UCSD-AML1 (cell line): ENCODE measurements at regions not wholly inside any gene's neighbourhood (a gene's known extent, or its start where the extent isn't known, plus 50 kb on each side); places are given as distances from the start of the nearest gene placed in this dataset.
"Not testable (repeated sequence)": the region's sequence is repeated elsewhere in the genome, so short reads cannot be mapped to it uniquely, and the experiment has no call there.

ENCODE experiments used
- DNase-seq: peaks from one replicate; lab custom pipeline; 2025; ENCODE audit not compliant: unreplicated experiment; lab: John Stamatoyannopoulos, UW

DNA sequence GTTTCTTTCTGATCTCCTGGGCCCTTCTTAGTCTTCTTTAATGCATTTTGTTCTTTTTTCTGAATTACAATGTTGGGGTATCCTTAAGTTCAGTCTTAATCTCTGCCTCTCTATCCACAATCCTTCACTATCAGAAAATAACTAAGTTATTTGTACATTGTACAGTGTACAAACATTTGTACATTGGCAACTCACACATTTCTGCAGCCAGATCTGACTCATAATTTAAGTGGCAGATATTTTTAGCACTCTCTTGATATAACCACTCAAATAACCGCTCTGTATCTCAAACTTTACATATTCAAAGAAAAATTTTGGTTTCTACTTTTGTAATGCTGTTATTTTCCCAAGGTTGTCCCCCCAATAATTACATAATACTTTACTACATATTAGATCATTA lies 691.1 kb upstream of the SPRY2 start:
- DNase-seq = no peak

DNA sequence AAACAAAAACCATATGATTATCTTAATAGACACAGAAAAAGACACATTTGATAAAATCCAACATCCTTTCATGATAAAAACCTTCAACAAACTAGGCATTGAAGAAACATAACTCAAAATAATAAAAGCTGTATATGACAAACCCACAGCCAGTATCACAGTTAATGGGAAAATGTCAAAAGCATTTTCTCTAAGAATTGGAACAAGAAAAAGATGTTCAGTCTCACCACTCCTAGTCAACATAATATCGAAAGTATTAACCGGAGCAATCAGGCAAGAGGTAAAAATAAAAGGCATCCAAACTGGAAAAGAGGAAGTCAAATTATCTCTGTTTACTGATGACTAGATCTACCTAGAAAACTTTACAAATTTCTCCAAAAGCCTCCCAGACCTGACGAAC lies 684.2 kb upstream of the SPRY2 start:
- no peak for DNase-seq

DNA sequence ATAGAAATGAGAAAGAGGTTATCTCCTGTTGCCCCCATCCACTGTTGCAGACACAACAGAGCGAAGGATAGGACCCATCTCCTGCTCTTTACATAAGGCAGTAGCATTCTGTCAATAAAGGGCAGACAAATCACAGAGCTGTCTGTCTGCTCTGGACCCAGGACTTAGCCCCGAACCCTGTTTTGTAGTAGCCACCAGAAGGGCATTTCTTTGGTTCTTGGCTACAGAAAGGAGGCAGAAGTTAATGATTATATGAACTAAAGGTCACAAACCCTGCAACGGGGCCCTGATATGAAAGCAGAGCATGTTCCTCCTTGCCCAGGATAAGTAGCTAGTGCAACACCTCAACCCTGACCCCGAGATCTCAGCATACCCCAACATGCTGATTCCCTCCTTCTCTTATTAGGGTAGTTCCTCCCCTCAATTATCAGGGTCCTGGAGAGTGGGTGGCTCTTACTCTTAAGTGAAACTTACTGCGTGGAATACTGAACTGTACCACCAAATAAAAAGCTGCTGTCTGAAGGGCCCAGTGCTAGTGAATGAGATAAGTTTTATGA lies 680.4 kb upstream of the SPRY2 start:
- DNase-seq = no peak

DNA sequence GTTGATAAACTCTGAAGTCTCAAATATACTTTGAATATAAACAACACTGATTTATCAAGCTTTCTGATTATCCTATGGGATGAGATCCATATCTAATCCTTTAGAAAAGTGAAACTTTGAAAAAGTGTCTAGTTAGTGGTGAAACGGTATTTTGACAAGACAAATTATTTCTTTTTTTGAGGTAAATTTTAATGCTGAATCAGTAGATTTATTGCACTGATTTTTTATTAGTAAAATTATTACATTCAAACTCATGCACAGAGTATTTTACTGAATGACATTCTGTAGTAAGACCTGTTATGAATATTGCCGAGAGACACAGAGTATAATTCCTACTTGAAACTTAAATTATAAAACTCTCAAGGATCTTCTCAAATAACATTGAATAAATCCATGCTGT lies 679.1 kb upstream of the SPRY2 start:
- no peak for DNase-seq

DNA sequence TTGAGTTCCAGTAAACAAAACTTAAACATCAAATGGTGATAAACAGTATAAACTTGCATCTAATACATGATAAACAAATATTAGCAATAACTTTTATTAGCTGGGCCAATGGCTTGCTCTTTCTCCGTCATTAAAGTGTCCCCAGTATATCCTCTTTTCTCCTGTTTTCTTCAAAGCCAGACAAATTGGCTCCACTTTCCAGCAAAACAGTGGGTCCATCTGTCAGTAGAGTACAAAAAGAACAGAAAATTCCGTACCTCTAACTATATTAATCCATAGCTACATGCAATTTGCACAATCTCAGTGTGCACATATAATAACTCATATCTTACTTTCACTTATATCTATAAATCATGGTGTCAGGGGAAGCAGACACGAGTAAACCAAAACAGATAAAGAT lies 678.0 kb upstream of the SPRY2 start:
- DNase-seq = no peak

DNA sequence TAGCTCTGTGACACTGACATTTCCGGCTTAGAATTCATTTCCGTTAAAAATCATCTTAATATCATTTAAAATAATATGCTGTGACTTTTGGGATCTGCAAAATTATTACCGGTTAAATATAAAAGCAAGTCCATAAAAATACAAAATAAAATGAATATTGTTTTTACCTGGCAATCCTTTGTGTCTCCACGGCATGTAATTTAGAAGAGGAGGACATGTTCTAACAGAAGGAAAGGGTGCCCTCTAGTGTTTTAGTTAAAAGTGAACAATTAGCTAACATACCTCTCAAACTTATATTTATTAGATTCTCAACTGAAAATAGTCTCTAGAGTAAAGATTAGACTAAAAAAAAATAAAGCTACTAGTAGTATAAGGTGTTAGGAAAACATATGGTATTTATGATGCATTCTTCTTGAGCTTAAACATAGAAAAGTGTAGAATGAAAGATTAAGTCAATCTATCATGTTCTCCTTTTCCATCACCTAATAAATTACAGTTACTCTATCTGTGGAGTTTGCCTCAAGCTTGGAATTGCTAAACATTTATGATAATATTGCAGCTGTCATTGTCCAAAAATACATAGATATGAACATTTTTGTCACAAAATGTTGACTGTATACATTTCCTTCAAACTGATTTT lies 676.7 kb upstream of the SPRY2 start:
- DNase-seq = no peak

DNA sequence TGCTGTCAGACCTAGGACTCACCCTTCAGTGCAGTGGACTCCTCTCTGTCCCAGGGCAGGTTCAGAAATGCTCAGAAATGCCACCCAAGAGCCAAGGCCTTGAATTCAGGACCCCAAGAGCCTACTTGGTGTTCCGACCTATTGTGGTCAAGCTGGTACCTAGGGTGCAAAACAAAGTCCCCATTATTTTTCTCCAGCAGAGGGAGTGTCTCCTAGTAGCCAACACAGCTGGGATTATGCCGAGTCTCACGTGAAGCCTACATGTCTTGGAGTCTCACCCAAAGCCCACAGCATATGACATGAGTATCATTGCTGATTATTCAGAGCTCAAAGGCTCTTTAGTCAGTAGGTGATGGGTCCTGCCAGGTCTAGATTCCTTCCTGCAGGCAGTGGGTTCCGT lies 671.1 kb upstream of the SPRY2 start:
- DNase-seq = no peak

DNA sequence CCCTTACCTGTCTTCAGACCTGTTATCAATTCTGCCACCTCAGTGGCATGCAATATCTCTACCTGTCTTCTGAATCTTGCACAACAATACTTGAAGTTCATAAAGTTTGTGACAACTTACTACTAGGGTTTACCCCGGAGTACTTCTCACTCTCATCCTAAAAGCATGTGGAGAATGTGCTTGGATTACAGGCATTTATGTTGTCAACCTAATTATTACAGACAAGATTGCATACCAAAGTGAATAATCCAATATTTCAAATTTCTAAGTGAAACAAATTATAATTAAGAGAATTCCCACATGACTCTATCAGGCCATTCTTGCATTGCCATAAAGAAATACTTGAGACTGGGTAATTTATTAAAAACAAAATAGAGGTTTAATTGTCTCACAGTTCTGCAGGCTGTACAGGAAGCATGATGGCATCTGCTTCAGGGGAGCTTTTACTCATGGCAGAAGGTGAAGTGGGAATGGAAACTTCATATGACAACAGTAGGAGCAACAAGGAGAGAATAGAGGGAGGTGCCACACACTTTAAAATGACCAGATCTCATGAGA lies 661.0 kb upstream of the SPRY2 start:
- no peak for DNase-seq

DNA sequence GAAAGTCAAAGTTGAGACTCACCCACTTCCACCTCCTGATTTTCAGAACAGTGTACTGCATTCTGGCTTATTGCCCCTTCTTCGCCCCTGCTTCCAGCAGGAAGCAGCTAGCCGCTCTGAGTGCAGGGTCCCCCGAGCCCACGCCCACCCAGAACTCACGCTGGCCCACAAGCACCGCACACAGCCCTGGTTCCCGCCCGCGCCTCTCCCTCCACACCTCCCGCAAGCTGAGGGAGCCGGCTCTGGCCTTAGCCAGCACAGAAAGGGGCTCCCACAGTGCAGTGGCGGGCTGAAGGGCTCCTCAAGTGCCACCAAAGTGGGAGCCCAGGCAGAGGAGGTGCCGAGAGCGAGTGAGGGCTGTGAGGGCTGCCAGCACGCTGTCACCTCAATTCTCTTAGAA lies 657.7 kb upstream of the SPRY2 start:
- DNase-seq = not testable (repeated sequence)

DNA sequence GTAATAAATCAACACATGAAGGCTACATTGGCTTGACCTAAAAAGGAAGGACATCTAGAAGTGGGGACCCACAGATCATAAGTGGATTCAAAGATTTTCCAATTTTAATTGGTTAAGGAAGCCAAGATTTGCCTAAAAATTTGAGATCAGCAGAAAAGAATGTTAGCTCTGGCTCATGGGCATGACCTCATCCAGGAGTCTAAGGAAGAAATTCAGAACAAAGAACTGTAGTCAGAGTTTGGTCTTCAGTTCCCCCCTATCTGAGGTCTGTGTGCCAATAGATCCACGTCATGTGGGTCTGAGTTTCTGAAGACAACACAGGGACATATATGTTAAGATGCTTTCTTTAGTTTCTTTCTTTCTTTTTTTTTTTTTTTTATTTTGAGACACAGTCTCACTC lies 648.8 kb upstream of the SPRY2 start:
- no peak for DNase-seq

DNA sequence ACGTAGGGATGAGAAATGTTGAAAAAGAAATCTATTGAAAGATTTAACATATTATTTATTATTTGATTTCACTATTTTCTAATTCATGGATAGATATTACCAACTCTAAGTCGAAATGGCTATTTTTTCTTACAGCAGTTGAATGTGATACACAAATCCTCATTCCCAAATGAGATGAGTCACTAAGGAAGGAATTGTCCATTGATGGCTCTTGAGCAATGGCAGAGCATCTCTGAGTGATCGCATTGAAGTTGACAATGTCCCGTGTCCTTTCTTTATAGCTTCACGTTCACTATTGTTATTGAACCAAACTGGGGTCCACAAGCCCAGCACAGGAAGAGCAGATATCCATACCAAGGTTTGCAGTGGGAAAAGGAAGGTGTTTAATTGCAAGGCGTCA lies 648.3 kb upstream of the SPRY2 start:
- DNase-seq = no peak

DNA sequence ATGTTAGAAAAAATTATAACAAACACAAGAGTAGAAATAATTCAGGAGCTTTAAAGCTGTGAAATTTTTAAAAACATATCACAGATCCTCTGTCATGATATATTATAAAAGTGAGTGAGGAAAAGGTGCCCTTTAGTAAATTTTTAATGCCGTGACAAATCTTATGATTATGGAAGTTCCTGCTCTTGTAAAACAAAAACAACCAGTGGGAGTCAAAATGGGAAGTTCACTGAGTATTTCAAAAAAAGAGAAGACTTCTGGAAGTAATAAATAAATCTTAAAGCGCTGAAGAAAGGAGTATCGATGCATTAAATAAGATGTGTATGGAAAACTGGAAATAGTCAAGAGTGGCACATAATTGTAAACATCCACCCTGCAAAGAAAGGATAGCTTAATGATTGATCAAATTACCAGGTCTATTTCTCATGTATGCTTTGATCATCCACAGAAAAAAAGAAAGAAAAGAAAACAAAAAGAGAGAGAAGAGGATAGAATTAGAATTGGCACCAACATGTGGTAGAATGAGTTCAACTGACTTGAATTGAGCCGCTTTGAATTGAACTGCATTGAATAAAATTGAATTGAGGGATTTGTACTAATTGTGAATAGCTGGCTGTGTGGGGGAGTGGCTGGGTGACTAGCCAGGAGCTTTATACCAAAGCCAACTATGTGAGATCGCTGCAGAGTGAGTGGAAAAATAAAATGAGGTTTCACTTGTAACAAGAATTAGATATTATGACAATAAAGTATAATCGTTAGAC lies 647.6 kb upstream of the SPRY2 start:
- no peak for DNase-seq

DNA sequence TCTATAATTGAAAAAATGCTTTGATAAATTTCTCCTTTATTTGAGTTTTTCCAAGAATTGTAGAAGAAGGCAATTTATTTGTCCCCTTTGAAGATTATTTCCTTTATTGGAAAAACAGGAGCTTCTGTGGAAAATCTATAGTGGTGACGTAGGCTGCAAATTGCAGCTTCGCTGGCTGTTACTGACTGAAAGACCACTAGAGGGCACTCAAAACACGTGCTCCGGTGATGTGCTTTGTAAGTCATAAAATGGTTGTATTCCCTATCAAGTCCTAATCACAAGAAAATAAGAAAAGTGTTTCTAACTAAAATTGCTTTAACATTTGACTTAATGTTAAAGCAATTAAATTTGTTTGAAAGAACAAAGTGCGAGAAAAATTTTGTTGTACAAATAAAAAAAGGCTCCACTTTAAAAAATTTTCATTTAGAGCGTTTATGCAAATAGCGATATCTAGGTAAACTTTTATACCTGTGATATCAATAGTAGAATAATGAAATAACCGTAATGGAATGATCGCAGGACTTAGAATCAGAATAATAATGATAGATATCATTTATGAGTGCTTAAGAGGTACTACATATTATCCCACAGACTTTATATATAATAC lies 638.2 kb upstream of the SPRY2 start:
- peak; percentile 19 for DNase-seq

DNA sequence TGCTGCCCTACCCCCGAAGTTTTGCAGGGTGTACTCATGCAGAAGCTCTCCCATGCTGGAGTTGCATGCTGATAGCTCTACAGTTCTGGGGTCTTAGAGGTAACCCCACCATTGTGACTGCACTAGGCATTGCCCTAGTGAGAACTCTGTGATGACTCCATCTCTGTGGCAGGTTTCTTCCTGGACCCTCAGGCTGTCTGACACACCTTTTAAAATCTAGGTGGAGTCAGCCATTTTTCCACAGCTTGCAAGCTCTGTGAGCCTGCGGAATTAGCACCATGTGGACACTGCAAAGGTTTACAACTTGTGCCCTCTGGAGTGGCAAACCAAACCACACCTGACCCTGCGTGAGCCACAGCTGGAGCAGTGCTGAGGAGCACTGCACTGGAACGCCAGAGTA lies 636.2 kb upstream of the SPRY2 start:
- DNase-seq = no peak

DNA sequence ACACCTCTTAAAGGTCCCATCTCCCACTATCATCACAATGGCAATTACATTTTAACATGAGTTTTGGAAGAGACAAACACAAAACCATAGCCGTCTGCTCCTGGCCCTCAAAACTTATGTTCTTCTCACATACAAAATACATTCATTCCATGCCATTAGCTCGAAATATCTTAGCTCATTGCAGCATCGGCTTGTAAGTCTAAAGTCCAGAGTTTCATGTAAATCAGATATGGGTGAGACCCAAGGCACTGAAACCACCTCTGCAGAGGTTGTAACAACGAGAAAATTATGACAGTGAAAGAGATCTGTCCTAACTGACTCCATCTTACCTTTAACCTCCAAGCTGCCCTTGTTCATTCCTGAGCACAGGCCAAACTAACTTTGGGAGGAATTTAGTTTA lies 635.0 kb upstream of the SPRY2 start:
- DNase-seq = no peak

DNA sequence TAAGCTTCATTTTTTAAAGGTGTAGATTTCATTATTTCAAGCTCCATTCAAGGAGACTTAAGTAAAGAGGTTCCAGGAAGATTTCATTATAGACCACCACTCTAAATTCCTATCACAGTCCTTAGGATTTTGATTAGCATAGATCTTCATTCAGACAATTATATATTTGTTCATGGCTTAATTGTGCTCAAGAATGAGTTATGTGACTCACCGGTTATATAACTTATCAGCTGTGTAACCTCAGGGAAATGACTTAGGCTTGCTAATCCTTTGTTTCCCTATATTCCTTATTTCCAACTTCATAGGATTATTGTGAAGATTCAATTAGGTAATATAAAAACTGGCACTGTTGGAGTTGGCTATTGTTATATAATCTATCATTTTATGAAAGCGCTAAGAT lies 632.8 kb upstream of the SPRY2 start:
- DNase-seq = no peak

DNA sequence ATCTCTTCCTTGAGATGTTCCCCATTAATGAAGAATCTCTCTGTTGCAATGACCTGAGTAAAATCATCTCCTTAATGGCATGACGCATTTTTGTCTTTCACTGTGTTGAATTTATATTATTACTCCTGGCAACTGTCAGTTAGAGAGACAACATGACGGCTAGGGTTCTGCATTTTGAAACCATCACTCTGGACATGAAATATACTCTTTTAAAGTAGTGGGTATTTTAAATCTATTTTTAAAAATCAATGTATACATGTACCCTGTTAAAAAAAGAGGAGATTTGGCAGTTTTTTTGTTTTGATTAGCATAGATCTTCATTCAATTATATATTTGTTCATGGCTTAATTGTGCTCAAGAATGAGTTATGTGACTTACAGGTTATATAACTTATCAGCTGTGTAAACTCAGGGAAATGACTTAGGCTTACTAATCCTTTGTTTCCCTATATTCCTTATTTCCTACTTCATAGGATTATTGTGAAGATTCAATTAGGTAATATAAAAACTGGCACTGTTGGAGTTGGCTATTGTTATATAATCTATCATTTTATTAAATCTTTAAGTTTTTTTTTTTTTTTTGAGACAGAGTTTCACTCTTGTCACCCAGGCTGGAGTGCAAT lies 632.0 kb upstream of the SPRY2 start:
- no peak for DNase-seq

DNA sequence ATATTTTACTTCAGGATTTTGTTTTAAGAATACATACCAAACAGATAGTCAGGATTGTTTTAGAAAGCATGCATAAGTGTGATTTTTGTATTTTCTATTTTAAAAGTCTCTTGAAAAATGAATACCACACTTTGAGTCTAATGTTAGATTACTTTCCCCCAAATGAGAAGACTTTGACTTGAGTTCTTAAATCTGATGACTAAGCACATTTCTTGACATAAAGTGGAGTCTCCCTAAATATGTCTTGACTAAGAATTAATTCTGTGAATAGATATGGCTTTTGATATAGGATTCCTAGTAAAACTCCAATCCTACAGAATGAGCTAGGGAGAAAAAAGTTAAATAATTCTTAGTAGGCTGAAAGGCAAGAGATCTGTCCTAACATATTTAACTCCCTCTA lies 624.2 kb upstream of the SPRY2 start:
- no peak for DNase-seq

DNA sequence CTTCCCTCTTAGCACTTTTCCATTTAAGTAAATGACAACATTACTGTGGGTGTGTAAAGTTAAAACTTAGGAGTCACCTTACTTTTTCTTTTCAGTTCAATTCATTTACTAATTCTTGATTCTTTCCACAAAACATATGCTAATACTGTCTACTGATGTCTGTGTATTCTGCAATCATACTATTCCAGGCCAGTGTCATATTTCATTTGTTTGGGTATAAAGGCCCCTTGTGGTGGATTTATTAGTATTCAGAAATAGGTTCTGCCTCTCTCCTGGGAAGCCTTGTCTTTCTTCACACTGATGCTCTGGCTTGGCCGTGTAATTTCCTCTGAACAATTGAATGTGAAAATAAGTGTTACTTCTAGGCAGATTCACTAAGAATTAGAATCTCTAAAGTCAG lies 621.9 kb upstream of the SPRY2 start:
- DNase-seq = no peak

DNA sequence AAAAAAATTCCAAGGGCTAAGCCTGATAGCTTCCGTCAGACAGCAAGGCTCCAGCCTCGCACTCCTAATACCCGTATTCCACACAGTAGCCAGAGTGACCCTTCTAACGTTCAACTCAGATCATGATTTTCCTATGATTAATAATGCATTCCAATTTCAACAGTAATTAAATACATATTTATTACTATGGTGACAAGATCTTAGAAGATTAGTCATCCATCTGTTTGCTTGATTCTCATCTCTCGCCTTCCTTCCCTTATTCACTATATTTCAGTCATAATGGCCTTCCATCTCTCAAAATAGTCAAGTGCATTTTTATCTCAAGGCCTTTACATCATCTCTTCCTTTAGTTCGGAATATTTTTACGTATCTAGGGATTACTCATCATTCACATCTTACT lies 621.2 kb upstream of the SPRY2 start:
- DNase-seq = no peak

DNA sequence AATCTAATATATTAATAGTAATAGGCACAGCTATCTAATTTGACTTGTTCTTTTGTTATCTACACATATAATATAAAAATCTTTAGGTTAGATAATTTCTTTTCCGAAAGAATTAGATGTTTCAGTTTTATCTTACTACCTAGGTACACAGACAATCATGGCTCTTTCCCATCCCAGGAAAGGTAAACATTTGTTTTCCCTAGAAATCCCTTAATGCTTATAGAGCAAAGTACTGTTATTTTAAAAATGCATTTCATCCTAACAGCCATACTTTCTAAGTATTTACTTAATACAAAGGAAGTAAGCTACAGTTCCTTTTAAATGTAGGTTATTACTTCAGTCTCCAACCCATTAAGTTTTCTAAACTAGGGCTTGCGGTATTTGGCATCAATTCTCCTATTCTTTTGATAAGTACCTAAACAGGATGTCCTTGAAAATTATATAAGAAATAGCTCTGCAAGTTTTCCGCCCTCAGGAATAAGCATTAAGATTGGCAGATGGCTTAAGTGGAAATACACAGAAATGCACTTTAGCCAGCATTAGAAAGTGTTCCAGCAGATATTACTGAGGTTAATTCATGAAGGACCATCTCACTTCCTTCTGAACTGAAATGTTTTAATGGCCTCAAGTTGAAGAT lies 616.2 kb upstream of the SPRY2 start:
- no peak for DNase-seq
